H1 (cell line): ENCODE measurements at regions not wholly inside any gene's neighbourhood (a gene's known extent, or its start where the extent isn't known, plus 50 kb on each side); places are given as distances from the start of the nearest gene placed in this dataset.

Experiments
- CTCF ChIA-PET: fragments of 300-600 bp; sonication (Branson Sonifier 250); formaldehyde crosslinking; loops from one replicate; lab custom pipeline; 2021; ENCODE audit not compliant: partially characterized antibody; lab: Charles Lee
- POLR2A ChIA-PET: fragments of 300-600 bp; sonication (Branson Sonifier 250); formaldehyde crosslinking; loops from one replicate; lab custom pipeline; 2021; ENCODE audit warnings: inconsistent platforms; ENCODE audit not compliant: partially characterized antibody; lab: Charles Lee
- DNase-seq, 2 experiments: peaks; one replicate each; pipeline versions ENCODE4 v3.0.0 to v3.0.0-alpha.2; 2010 to 2022; ENCODE audit warnings: low spot score in 2 of 2, low read depth in 1 of 2, mixed read lengths in 1 of 2
- FAIRE-seq: peaks from 2 replicates; lab custom pipeline; 2011; peaks lifted over from hg19 to GRCh38; lab: Jason Lieb, UNC
- H2AFZ ChIP-seq: 2 replicates; pipeline ENCODE4 v1.8.1; 2012; ENCODE audit warnings: low read length, inconsistent platforms
- H2AK5ac ChIP-seq: 2 replicates; pipeline ENCODE4 v1.6.1; 2013; ENCODE audit warnings: low read depth, low read length
- H2BK120ac ChIP-seq: replicated peaks from 2 replicates; pipeline ENCODE3; 2013; ENCODE audit warnings: low read depth, low read length, inconsistent platforms
- H2BK12ac ChIP-seq: 2 replicates; pipeline ENCODE4 v1.6.1; 2013; ENCODE audit warnings: low read depth, low read length
- H2BK15ac ChIP-seq: 2 replicates; pipeline ENCODE4 v1.6.1; 2013; ENCODE audit warnings: low read length
- H2BK20ac ChIP-seq: 2 replicates; pipeline ENCODE4 v1.6.1; 2013; ENCODE audit warnings: low read length
- H2BK5ac ChIP-seq: 2 replicates; pipeline ENCODE4 v1.6.1; 2013; ENCODE audit warnings: low read depth, low read length
- H3K14ac ChIP-seq: 2 replicates; pipeline ENCODE4 v1.6.1; 2013; ENCODE audit warnings: inconsistent platforms; ENCODE audit not compliant: insufficient read length
- H3K18ac ChIP-seq: 2 replicates; pipeline ENCODE4 v1.6.1; 2013; ENCODE audit warnings: low read length; ENCODE audit errors: extremely low read depth
- H3K23ac ChIP-seq: 2 replicates; pipeline ENCODE4 v1.6.1; 2013; ENCODE audit warnings: inconsistent platforms; ENCODE audit not compliant: insufficient read length
- H3K23me2 ChIP-seq: 2 replicates; pipeline ENCODE4 v1.6.1; 2013; ENCODE audit warnings: low read depth, low read length
- H3K27ac ChIP-seq: 2 replicates; pipeline ENCODE4 v1.6.1; 2011; ENCODE audit warnings: low read depth, low read length, inconsistent platforms
- H3K27me3 ChIP-seq, 4 experiments: replicated peaks in 1 of 4; 1 replicate in 1 of 4; 2 replicates in 3 of 4; pipeline versions ENCODE4 v1.6.1 to v1.8.1; 2011 to 2013; ENCODE audit warnings: low read length in 3 of 4, mild to moderate bottlenecking in 3 of 4, inconsistent platforms in 2 of 4, mixed read lengths in 2 of 4, moderate library complexity in 1 of 4; ENCODE audit not compliant: control insufficient read depth in 3 of 4, insufficient read depth in 3 of 4; ENCODE audit errors: extremely low read depth in 1 of 4
- H3K36me3 ChIP-seq, 4 experiments: 2 replicates each; pipeline versions ENCODE4 v1.6.1 to v1.8.1; 2011 to 2013; ENCODE audit warnings: mild to moderate bottlenecking in 4 of 4, low read length in 3 of 4, moderate library complexity in 2 of 4, control low read depth in 1 of 4, inconsistent platforms in 1 of 4; ENCODE audit not compliant: insufficient read depth in 4 of 4, control insufficient read depth in 2 of 4
- H3K4ac ChIP-seq: replicated peaks from 2 replicates; pipeline ENCODE3; 2013; ENCODE audit warnings: low read length, low read depth, mixed read lengths, inconsistent platforms; ENCODE audit not compliant: insufficient read length
- H3K4me1 ChIP-seq, 4 experiments: replicated peaks in 1 of 4; 1 replicate in 1 of 4; 2 replicates in 3 of 4; pipeline versions ENCODE4 v1.6.1 to v1.8.1; 2011 to 2013; ENCODE audit warnings: low read length in 3 of 4, inconsistent platforms in 2 of 4, mixed read lengths in 1 of 4; ENCODE audit not compliant: insufficient read depth in 4 of 4, control insufficient read depth in 3 of 4
- H3K4me2 ChIP-seq, 2 experiments: 2 replicates each; pipeline versions ENCODE4 v1.6.1 to v1.8.1; 2011 to 2013; ENCODE audit warnings: low read depth in 2 of 2, low read length in 2 of 2, control low read depth in 1 of 2, inconsistent platforms in 1 of 2, mild to moderate bottlenecking in 1 of 2; ENCODE audit not compliant: insufficient read depth in 1 of 2
- H3K4me3 ChIP-seq, 4 experiments: fragments of 200-600, 300-600 bp in 1 of 4; sonication (generic), shearing (Covaris generic), sonication (Bioruptor Twin) in 1 of 4; 2 replicates each; pipeline versions ENCODE4 v1.5.1 to v1.8.1; 2011 to 2016; ENCODE audit warnings: low read length in 4 of 4, low read depth in 3 of 4, control low read depth in 2 of 4, inconsistent platforms in 2 of 4, mild to moderate bottlenecking in 2 of 4, mixed read lengths in 1 of 4, moderate library complexity in 1 of 4; ENCODE audit not compliant: insufficient read depth in 2 of 4; ENCODE audit errors: extremely low read depth in 1 of 4
- H3K56ac ChIP-seq: replicated peaks from 2 replicates; pipeline ENCODE3; 2013; ENCODE audit warnings: low read depth, mild to moderate bottlenecking, mixed read lengths, low read length, inconsistent platforms; ENCODE audit not compliant: insufficient read length
- H3K79me1 ChIP-seq: 2 replicates; pipeline ENCODE4 v1.6.1; 2013; ENCODE audit warnings: low read depth, low read length, control low read depth
- H3K79me2 ChIP-seq, 2 experiments: 2 replicates each; pipeline versions ENCODE4 v1.6.1 to v1.8.1; 2012 to 2013; ENCODE audit warnings: low read length in 2 of 2, mild to moderate bottlenecking in 2 of 2, inconsistent platforms in 1 of 2; ENCODE audit not compliant: insufficient read depth in 2 of 2, control insufficient read depth in 1 of 2
- H3K9ac ChIP-seq, 4 experiments: replicated peaks in 1 of 4; 1 replicate in 1 of 4; 2 replicates in 3 of 4; pipeline versions ENCODE4 v1.6.1 to v1.8.1; 2011 to 2013; ENCODE audit warnings: low read depth in 3 of 4, low read length in 3 of 4, control low read depth in 2 of 4, mild to moderate bottlenecking in 2 of 4, moderate library complexity in 2 of 4, inconsistent platforms in 1 of 4; ENCODE audit errors: extremely low read depth in 1 of 4
- H3K9me3 ChIP-seq, 2 experiments: 2 replicates each; pipeline versions ENCODE4 v1.6.1 to v1.8.1; 2012 to 2013; ENCODE audit warnings: mild to moderate bottlenecking in 2 of 2, moderate library complexity in 2 of 2, control low read depth in 1 of 2, inconsistent platforms in 1 of 2, low read depth in 1 of 2, low read length in 1 of 2, mixed read lengths in 1 of 2; ENCODE audit not compliant: insufficient read depth in 2 of 2
- H4K20me1 ChIP-seq, 2 experiments: replicated peaks in 1 of 2; 2 replicates each; pipeline versions ENCODE3 to v1.8.1; 2011 to 2013; ENCODE audit warnings: inconsistent platforms in 2 of 2, low read length in 2 of 2, mild to moderate bottlenecking in 1 of 2; ENCODE audit not compliant: insufficient read depth in 2 of 2, control insufficient read depth in 1 of 2
- H4K5ac ChIP-seq: 2 replicates; pipeline ENCODE4 v1.6.1; 2013; ENCODE audit warnings: low read length, low read depth, mixed read lengths, inconsistent platforms; ENCODE audit not compliant: insufficient read length
- H4K8ac ChIP-seq: 2 replicates; pipeline ENCODE4 v1.8.0; 2013; ENCODE audit warnings: mild to moderate bottlenecking, moderate library complexity, low read length, inconsistent platforms; ENCODE audit not compliant: insufficient read depth; ENCODE audit errors: extremely low read depth
- H4K91ac ChIP-seq: replicated peaks from 2 replicates; pipeline ENCODE3; 2013; ENCODE audit warnings: low read length, mixed read lengths, inconsistent platforms; ENCODE audit not compliant: insufficient read length
- SRF ChIP-seq: IDR thresholded peaks from 2 replicates; pipeline ENCODE4 v1.6.1; 2011; ENCODE audit warnings: mild to moderate bottlenecking, low read depth, low read length, moderate library complexity
- WGBS, 2 experiments: shearing (Covaris generic) in 1 of 2; methylation state at CpG; one replicate each; pipeline versions ENCODE4 v1.1.6 to v1.1.7; 2013 to 2015; ENCODE audit warnings: low lambda C conversion rate in 2 of 2, mixed read lengths in 2 of 2, inconsistent platforms in 1 of 2, low coverage in 1 of 2, missing lambda C conversion rate in 1 of 2; ENCODE audit not compliant: insufficient replicate concordance in 2 of 2, insufficient coverage in 1 of 2, insufficient read length in 1 of 2; ENCODE audit errors: extremely low coverage in 1 of 2, missing lambda C conversion rate in 1 of 2; 5-methylcytosine and 5-hydroxymethylcytosine counted together
- TF ChIP-seq, protein P1 (sequence below): IDR thresholded peaks from 2 replicates; pipeline ENCODE4 v1.6.1; 2012; ENCODE audit warnings: inconsistent platforms

- no peak overlapping the region for H2AK5ac ChIP-seq
- no peaks in the 10 kb centered on the region for H3K79me1 ChIP-seq
- H3K23me2 ChIP-seq = no peaks in the 10 kb centered on the region
- H2BK20ac ChIP-seq = no peak overlapping the region
- TF ChIP-seq SRF = no peak
- TF ChIP-seq, protein P1, sequence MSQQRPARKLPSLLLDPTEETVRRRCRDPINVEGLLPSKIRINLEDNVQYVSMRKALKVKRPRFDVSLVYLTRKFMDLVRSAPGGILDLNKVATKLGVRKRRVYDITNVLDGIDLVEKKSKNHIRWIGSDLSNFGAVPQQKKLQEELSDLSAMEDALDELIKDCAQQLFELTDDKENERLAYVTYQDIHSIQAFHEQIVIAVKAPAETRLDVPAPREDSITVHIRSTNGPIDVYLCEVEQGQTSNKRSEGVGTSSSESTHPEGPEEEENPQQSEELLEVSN = peak; percentile 29; the same call in 1 of the 2 replicates
- no peaks in the 10 kb centered on the region for H4K20me1 ChIP-seq
- no peak overlapping the region for H4K8ac ChIP-seq
- H2AFZ ChIP-seq = no peak overlapping the region
- H2BK120ac ChIP-seq = no peak overlapping the region
- H3K56ac ChIP-seq = no peak overlapping the region
- no peaks in the 10 kb centered on the region for H3K27me3 ChIP-seq
- no peaks in the 10 kb centered on the region for H3K4me1 ChIP-seq
- DNase-seq (no peak), FAIRE-seq (no peak)
- H4K5ac ChIP-seq = no peak overlapping the region
- ChIA-PET CTCF (no interaction called here), POLR2A (no interaction called here)
- no peak overlapping the region for H3K23ac ChIP-seq
- no peaks in the 10 kb centered on the region for H3K9me3 ChIP-seq
- H2BK5ac ChIP-seq = no peak overlapping the region
- H2BK12ac ChIP-seq = no peak overlapping the region
- H3K4ac ChIP-seq = no peak overlapping the region
- H3K79me2 ChIP-seq = no peaks in the 10 kb centered on the region
- H3K18ac ChIP-seq = no peak overlapping the region
- no peak overlapping the region for H3K4me2 ChIP-seq
- H3K4me3 ChIP-seq = no peak overlapping the region
- no peak overlapping the region for H3K9ac ChIP-seq
- H4K91ac ChIP-seq = no peak overlapping the region
- WGBS, 2 experiments = 90% methylated on average over 3 of the region's 3 CpGs; no CpG with 5 or more reads in 1 of the 2 experiments
- no peak overlapping the region for H3K27ac ChIP-seq
- H3K14ac ChIP-seq = no peak overlapping the region
- H2BK15ac ChIP-seq = no peak overlapping the region
- H3K36me3 ChIP-seq = no peaks in the 10 kb centered on the region
Measured at GRCh38 chr6:15143540-15143939, 102.3 kb upstream of the JARID2 start.
